ENCODE measurements at regions not wholly inside any gene's neighbourhood (a gene's known extent, or its start where the extent isn't known, plus 50 kb on each side); places are given as distances from the start of the nearest gene placed in this dataset.

GRCh38 chrX:6734844-6735634, 200.1 kb upstream of the VCX3A start:
- TF ChIP-seq POLR2AphosphoS5 (IDR thresholded peaks at IDR 0.05; ENCODE audit: low read depth, low read length) (no peak), POLR2A (IDR thresholded peaks at IDR 0.05; ENCODE audit: low read depth, low read length) (no peak), TAF1 (IDR thresholded peaks at IDR 0.05; ENCODE audit: low read depth, low read length) (no peak)

All from GM12891 (cell line).